GM23338 (cell line): ENCODE measurements at regions not wholly inside any gene's neighbourhood (a gene's known extent, or its start where the extent isn't known, plus 50 kb on each side); places are given as distances from the start of the nearest gene placed in this dataset.

Experiments used
- CREB1 ChIP-seq: fragments of 250-450 bp; sonication (Bioruptor Pico); IDR thresholded peaks from 2 replicates; pipeline ENCODE4 v1.5.0; 2020; ENCODE audit warnings: low read depth, mild to moderate bottlenecking, moderate library complexity
- CTCF ChIP-seq, 2 experiments: fragments of 200-600 bp in 1 of 2; sonication (generic) in 1 of 2; conservative IDR thresholded peaks; 2 replicates each; pipeline versions ENCODE4 v1.5.1 to v1.6.1; 2016 to 2017; ENCODE audit warnings: antibody characterized with exemption in 2 of 2, low read depth in 2 of 2, mild to moderate bottlenecking in 2 of 2, moderate library complexity in 1 of 2
- ETS1 ChIP-seq: IDR thresholded peaks from 2 replicates; pipeline ENCODE4 v1.6.1; 2016; ENCODE audit warnings: antibody characterized with exemption
- EZH2 ChIP-seq: fragments of 200-600 bp; sonication (generic); IDR thresholded peaks from one replicate; pipeline ENCODE4 v1.8.0; 2017; ENCODE audit warnings: antibody characterized with exemption, mild to moderate bottlenecking, low read depth; ENCODE audit not compliant: unreplicated experiment
- EZH2phosphoT487 ChIP-seq: fragments of 200-600 bp; sonication (generic); IDR thresholded peaks from one replicate; pipeline ENCODE4 v1.8.1; 2018; ENCODE audit warnings: antibody characterized with exemption; ENCODE audit not compliant: unreplicated experiment
- POLR2AphosphoS5 ChIP-seq: IDR thresholded peaks from 2 replicates; pipeline ENCODE4 v1.6.1; 2016; ENCODE audit warnings: antibody characterized with exemption, low read depth
- STAT1 ChIP-seq: IDR thresholded peaks from one replicate; pipeline ENCODE4 v1.6.1; 2016; ENCODE audit warnings: antibody characterized with exemption; ENCODE audit not compliant: unreplicated experiment
- ZNF331 ChIP-seq: fragments of 250-450 bp; sonication (Bioruptor Pico); IDR thresholded peaks from 2 replicates; pipeline ENCODE4 v1.5.0; 2020; ENCODE audit warnings: low read depth, mild to moderate bottlenecking, moderate library complexity

- TF ChIP-seq CTCF (conservative IDR thresholded peaks at IDR 0.05; ENCODE audit: low read depth in 2 of 2) (no peak), POLR2AphosphoS5 (no peak), EZH2 (no peak), CREB1 (CRISPR knock-in tag) (no peak), ETS1 (no peak), ZNF331 (CRISPR knock-in tag) (no peak), EZH2phosphoT487 (no peak), STAT1 (no peak)
Observed at GRCh38 chr3:173284301-173284700, 113.2 kb upstream of the NLGN1 start.
